ENCODE measurements at regions not wholly inside any gene's neighbourhood (a gene's known extent, or its start where the extent isn't known, plus 50 kb on each side); places are given as distances from the start of the nearest gene placed in this dataset.

DNA sequence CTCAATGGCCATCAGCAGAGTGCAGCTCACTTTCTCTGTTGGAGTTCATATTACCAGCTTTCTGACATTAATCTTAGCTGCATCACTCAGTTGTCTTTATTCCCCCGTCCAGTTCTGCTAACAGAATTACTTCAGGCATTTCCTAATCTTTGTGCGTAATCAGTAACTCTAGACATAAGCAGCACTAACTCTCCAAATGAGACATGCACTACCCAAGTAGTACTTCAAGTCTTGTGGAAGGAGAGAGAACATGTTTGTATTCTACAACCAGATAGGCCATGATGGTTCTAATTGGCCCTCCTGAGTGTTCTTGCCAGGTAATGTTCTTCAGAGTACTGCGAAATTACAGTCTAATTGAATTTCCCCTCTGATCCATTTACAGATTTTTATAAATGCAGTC lies 448.5 kb upstream of the RPS6KA3 start (continued):
- TF ChIP-seq YY1 (IDR thresholded peaks at IDR 0.05; ENCODE audit: borderline replicate concordance in 1 of 3, control insufficient read depth in 1 of 3, extremely low read depth in 1 of 3, insufficient read depth in 3 of 3, insufficient read length in 1 of 3, insufficient replicate concordance in 2 of 3, low read depth in 1 of 3, low read length in 2 of 3) (no peak), NR2C1 (IDR thresholded peaks at IDR 0.05) (no peak), NR2C1 (tag; IDR thresholded peaks at IDR 0.05) (no peak), CHD4 (IDR thresholded peaks at IDR 0.05; ENCODE audit: insufficient read depth, insufficient replicate concordance, low read depth, low read length, poor library complexity, severe bottlenecking) (no peak), ATF2 (CRISPR knock-in tag; IDR thresholded peaks at IDR 0.05) (no peak), ATF1 (CRISPR knock-in tag; IDR thresholded peaks at IDR 0.05) (no peak), ATF1 (tag; IDR thresholded peaks at IDR 0.05) (no peak), PPARD (CRISPR knock-in tag; IDR thresholded peaks at IDR 0.05) (no peak), NCOA1 (IDR thresholded peaks at IDR 0.05; ENCODE audit: low read depth) (no peak)

DNA sequence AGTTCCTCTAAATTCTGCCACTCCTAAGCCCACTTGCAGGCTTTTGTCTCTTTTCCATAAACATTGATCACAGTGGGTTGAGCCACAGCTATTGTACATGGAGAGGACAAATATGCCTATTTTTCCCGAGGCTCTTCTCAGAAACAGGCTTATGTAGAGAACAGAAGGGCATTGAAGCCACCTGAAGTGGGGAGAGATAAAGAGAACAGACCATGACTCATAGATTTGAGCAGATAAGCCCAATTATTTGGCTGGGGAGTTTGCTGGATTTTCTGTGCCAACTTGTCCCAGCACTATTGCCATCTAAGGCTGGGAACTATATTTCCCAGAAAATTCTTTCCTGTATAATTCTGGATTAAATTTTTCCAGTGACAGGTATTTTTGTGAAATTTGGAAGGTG lies 446.1 kb upstream of the RPS6KA3 start:
- TF ChIP-seq HMGN3 (IDR thresholded peaks at IDR 0.05; ENCODE audit: borderline replicate concordance, extremely low read depth, insufficient read length, low read depth, low read length) (no peak), POLR2B (IDR thresholded peaks at IDR 0.05; ENCODE audit: low read depth, partially characterized antibody) (no peak), ZNF274 (IDR thresholded peaks at IDR 0.05; ENCODE audit: borderline replicate concordance, low read depth, low read length) (no peak), SREBF1 (IDR thresholded peaks at IDR 0.05; ENCODE audit: borderline replicate concordance, low read depth, low read length) (no peak), NR0B1 (IDR thresholded peaks at IDR 0.05; ENCODE audit: partially characterized antibody) (no peak), KAT7 (CRISPR knock-in tag; IDR thresholded peaks at IDR 0.05; ENCODE audit: borderline replicate concordance) (no peak), CBX3 (IDR thresholded peaks at IDR 0.05; ENCODE audit: borderline replicate concordance in 1 of 2, low read length in 2 of 2) (no peak)
- no peak overlapping the region for H3K4me3 ChIP-seq
- no peaks in the 10 kb centered on the region for H3K4me1 ChIP-seq (replicated peaks in 1 of 2; ENCODE audit: control insufficient read depth in 2 of 2, insufficient read depth in 2 of 2, low read length in 2 of 2)
- in situ Hi-C loops (cut with MboI) (no loop called here), intact Hi-C loops (cut with micrococcal nuclease) (no loop called here)
- FAIRE-seq (no peak), DNase-seq (ENCODE audit: extremely low read depth in 1 of 4, low spot score in 3 of 4) (no peak), ATAC-seq (no peak)
- no peak overlapping the region for H2AFZ ChIP-seq (ENCODE audit: low read depth, low read length)
- no TSS peak for BruUV-seq (replicated peaks)
- no peak overlapping the region for H3K9ac ChIP-seq (ENCODE audit: insufficient read depth in 1 of 2, low read depth in 2 of 2, low read length in 2 of 2)
- no peaks in the 10 kb centered on the region for H3K27me3 ChIP-seq (ENCODE audit: control insufficient read depth in 2 of 2, insufficient read depth in 2 of 2, low read length in 2 of 2)
- no peak overlapping the region for H3K27ac ChIP-seq (ENCODE audit: extremely low read depth, low read depth, low read length)
- CTCF ChIA-PET (ENCODE audit: low intra/inter-chr PET ratio), result no interaction called here
- 0% methylated on average over 1 of the region's 1 CpG for WGBS (ENCODE audit: insufficient coverage, low coverage, missing lambda C conversion rate)
- no peaks in the 10 kb centered on the region for H3K9me3 ChIP-seq (replicated peaks; ENCODE audit: control insufficient read depth, insufficient read depth, low read depth, low read length)
- no peaks in the 10 kb centered on the region for H3K79me2 ChIP-seq (ENCODE audit: control insufficient read depth, insufficient read depth, low read length)
- POLR2A ChIA-PET, result no interaction called here
- H3K36me3 ChIP-seq (ENCODE audit: control insufficient read depth, insufficient read depth, low read length), result no peaks in the 10 kb centered on the region
- H3K4me2 ChIP-seq (ENCODE audit: insufficient read depth, low read length), result no peak overlapping the region
- H4K20me1 ChIP-seq (replicated peaks; ENCODE audit: control insufficient read depth, insufficient read depth, low read length), result no peaks in the 10 kb centered on the region
- H3K9me1 ChIP-seq (ENCODE audit: control insufficient read depth, insufficient read depth, low read length), result no peaks in the 10 kb centered on the region

Measured in K562 (cell line).